ENCODE measurements at regions not wholly inside any gene's neighbourhood (a gene's known extent, or its start where the extent isn't known, plus 50 kb on each side); places are given as distances from the start of the nearest gene placed in this dataset.

DNA sequence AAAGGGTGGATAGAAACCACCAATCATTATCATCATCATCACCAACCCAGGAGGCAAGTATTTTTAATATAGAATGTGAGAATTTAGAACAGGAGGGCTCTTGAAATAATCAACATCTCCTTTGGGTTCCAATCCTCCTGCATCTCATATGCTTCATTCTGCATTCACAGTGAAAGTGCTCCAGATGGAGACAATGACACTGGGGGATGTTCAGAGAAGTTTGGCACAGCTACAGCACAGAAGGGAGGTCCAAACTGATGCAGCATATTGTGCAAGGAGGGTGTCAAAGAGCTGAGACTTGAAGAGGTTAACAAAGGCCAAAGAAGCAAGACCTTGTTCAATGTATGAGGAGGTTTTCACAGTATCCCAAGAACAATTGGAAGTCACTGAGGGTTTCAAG, 767.1 kb downstream of the NTRK3 start:
- no peaks in the 10 kb centered on the region for H3K27me3 ChIP-seq (ENCODE audit: control insufficient read depth in 3 of 3, insufficient read depth in 3 of 3, low read depth in 1 of 3, low read length in 3 of 3)
- H3K36me3 ChIP-seq (replicated peaks in 1 of 2; ENCODE audit: control insufficient read depth in 2 of 2, insufficient read depth in 2 of 2, low read length in 2 of 2): no peaks in the 10 kb centered on the region
- H3K4me1 ChIP-seq (ENCODE audit: control insufficient read depth in 2 of 2, insufficient read depth in 1 of 2, low read depth in 1 of 2, low read length in 2 of 2): no peaks in the 10 kb centered on the region
- no peak overlapping the region for H3K4me2 ChIP-seq (ENCODE audit: insufficient read depth, low read length, poor library complexity, severe bottlenecking)
- DNase-seq (ENCODE audit: low spot score): no peak
- no peak overlapping the region for H3K14ac ChIP-seq (ENCODE audit: low read length)
- no peak overlapping the region for H2BK15ac ChIP-seq (ENCODE audit: low read length)
- H3K4me3 ChIP-seq (ENCODE audit: low read length in 2 of 2): no peak overlapping the region
- H4K8ac ChIP-seq (ENCODE audit: low read depth, low read length): no peak overlapping the region
- no peak overlapping the region for H2BK120ac ChIP-seq (ENCODE audit: low read depth, low read length)
- no peak overlapping the region for H3K4ac ChIP-seq (ENCODE audit: low read length)
- no peak overlapping the region for H2AK5ac ChIP-seq (ENCODE audit: low read depth, low read length)
- no peak overlapping the region for H3K18ac ChIP-seq (ENCODE audit: low read length)
- H3K9me3 ChIP-seq (replicated peaks in 1 of 2; ENCODE audit: control insufficient read depth in 2 of 2, insufficient read depth in 1 of 2, low read depth in 1 of 2, low read length in 2 of 2): peaks cover 0 to 1% of the 10 kb centered on the region in 2 donors
- H2BK12ac ChIP-seq (ENCODE audit: low read length): no peak overlapping the region
- H3K27ac ChIP-seq (replicated peaks; ENCODE audit: low read length): no peak overlapping the region
- no peak overlapping the region for H3K9ac ChIP-seq (ENCODE audit: low read depth, low read length, poor library complexity)
- H2AFZ ChIP-seq (ENCODE audit: low read length): no peak overlapping the region
- no peak overlapping the region for H4K91ac ChIP-seq (ENCODE audit: low read depth, low read length, poor library complexity)
- no peak overlapping the region for H3K23ac ChIP-seq (ENCODE audit: low read depth, low read length, poor library complexity)
- no peaks in the 10 kb centered on the region for H3K79me1 ChIP-seq (ENCODE audit: low read depth, low read length)
- no peak overlapping the region for H2BK5ac ChIP-seq (ENCODE audit: low read length)

DNA sequence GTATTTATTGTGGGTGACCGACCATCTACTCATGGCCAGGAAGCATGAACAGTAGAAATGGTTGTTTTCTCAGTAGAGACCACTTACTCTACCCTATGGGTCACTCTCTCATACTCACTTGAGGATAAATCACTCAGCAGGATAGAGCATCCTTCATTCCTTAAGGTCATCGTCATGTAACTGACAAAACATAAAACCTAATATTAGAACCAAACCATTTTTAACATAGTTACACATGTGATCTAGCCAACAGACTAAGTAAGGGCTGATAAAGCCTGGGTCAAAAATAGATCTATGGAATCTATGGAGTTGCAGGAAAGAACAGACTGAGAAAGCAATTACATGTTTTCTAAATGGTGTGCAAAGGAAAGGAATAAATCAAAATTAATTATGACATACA, 769.1 kb downstream of the NTRK3 start:
- no peak overlapping the region for H3K4me2 ChIP-seq (ENCODE audit: insufficient read depth, low read length, poor library complexity, severe bottlenecking)
- H3K14ac ChIP-seq (ENCODE audit: low read length): no peak overlapping the region
- no peak overlapping the region for H4K8ac ChIP-seq (ENCODE audit: low read depth, low read length)
- WGBS, 2 donors (ENCODE audit: extremely low coverage in 2 of 2, insufficient read length in 2 of 2, insufficient replicate concordance in 1 of 2): no CpG with 5 or more reads among the region's 2 CpGs
- H2BK5ac ChIP-seq (ENCODE audit: low read length): no peak overlapping the region
- H3K4me1 ChIP-seq (ENCODE audit: control insufficient read depth in 2 of 2, insufficient read depth in 1 of 2, low read depth in 1 of 2, low read length in 2 of 2): no peaks in the 10 kb centered on the region
- H2BK12ac ChIP-seq (ENCODE audit: low read length): no peak overlapping the region
- no peak overlapping the region for H3K9ac ChIP-seq (ENCODE audit: low read depth, low read length, poor library complexity)
- no peak overlapping the region for H3K23ac ChIP-seq (ENCODE audit: low read depth, low read length, poor library complexity)
- H3K18ac ChIP-seq (ENCODE audit: low read length): no peak overlapping the region
- DNase-seq (ENCODE audit: low spot score): no peak
- no peak overlapping the region for H4K91ac ChIP-seq (ENCODE audit: low read depth, low read length, poor library complexity)
- no peak overlapping the region for H2BK15ac ChIP-seq (ENCODE audit: low read length)
- no peak overlapping the region for H2AFZ ChIP-seq (ENCODE audit: low read length)
- no peak overlapping the region for H3K4ac ChIP-seq (ENCODE audit: low read length)
- H3K4me3 ChIP-seq (ENCODE audit: low read length in 2 of 2): no peak overlapping the region
- no peaks in the 10 kb centered on the region for H3K36me3 ChIP-seq (replicated peaks in 1 of 2; ENCODE audit: control insufficient read depth in 2 of 2, insufficient read depth in 2 of 2, low read length in 2 of 2)
- no peaks in the 10 kb centered on the region for H3K27me3 ChIP-seq (ENCODE audit: control insufficient read depth in 3 of 3, insufficient read depth in 3 of 3, low read depth in 1 of 3, low read length in 3 of 3)
- no peak overlapping the region for H2BK120ac ChIP-seq (ENCODE audit: low read depth, low read length)
- H3K79me1 ChIP-seq (ENCODE audit: low read depth, low read length): no peaks in the 10 kb centered on the region
- H2AK5ac ChIP-seq (ENCODE audit: low read depth, low read length): no peak overlapping the region
- H3K27ac ChIP-seq (replicated peaks; ENCODE audit: low read length): no peak overlapping the region
- no peaks in the 10 kb centered on the region for H3K9me3 ChIP-seq (replicated peaks in 1 of 2; ENCODE audit: control insufficient read depth in 2 of 2, insufficient read depth in 1 of 2, low read depth in 1 of 2, low read length in 2 of 2)

DNA sequence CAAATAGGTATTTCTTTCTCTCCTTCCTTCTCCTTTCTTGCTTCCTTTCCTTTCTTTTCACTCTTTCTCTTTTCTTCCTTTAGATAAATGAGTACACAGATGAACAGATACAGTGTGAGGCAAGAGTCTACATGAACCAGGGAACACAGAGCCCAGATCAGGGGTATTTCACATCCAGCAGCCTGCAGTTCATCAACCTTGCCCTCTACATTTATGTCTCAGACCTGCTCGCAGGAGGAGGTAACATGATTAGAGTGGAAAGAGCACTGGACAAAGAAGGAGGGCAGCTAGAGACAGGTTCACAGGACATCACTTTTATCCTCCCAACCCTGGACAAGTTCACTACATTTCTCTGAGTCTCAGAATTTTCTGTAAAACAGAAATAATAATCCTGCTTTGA, 773.1 kb downstream of the NTRK3 start:
- H2BK12ac ChIP-seq (ENCODE audit: low read length): no peak overlapping the region
- no peaks in the 10 kb centered on the region for H3K79me1 ChIP-seq (ENCODE audit: low read depth, low read length)
- no peak overlapping the region for H3K9ac ChIP-seq (ENCODE audit: low read depth, low read length, poor library complexity)
- H2AFZ ChIP-seq (ENCODE audit: low read length): no peak overlapping the region
- no peaks in the 10 kb centered on the region for H3K9me3 ChIP-seq (replicated peaks in 1 of 2; ENCODE audit: control insufficient read depth in 2 of 2, insufficient read depth in 1 of 2, low read depth in 1 of 2, low read length in 2 of 2)
- no CpG with 5 or more reads among the region's 1 CpG for WGBS, 2 donors (ENCODE audit: extremely low coverage in 2 of 2, insufficient read length in 2 of 2, insufficient replicate concordance in 1 of 2)
- H3K27ac ChIP-seq (replicated peaks; ENCODE audit: low read length): no peak overlapping the region
- H2AK5ac ChIP-seq (ENCODE audit: low read depth, low read length): no peak overlapping the region
- H3K14ac ChIP-seq (ENCODE audit: low read length): no peak overlapping the region
- no peak overlapping the region for H2BK15ac ChIP-seq (ENCODE audit: low read length)
- H3K23ac ChIP-seq (ENCODE audit: low read depth, low read length, poor library complexity): no peak overlapping the region
- no peak overlapping the region for H4K8ac ChIP-seq (ENCODE audit: low read depth, low read length)
- H4K91ac ChIP-seq (ENCODE audit: low read depth, low read length, poor library complexity): no peak overlapping the region
- H3K27me3 ChIP-seq (ENCODE audit: control insufficient read depth in 3 of 3, insufficient read depth in 3 of 3, low read depth in 1 of 3, low read length in 3 of 3): no peaks in the 10 kb centered on the region
- no peak overlapping the region for H3K4me3 ChIP-seq (ENCODE audit: low read length in 2 of 2)
- no peak overlapping the region for H2BK120ac ChIP-seq (ENCODE audit: low read depth, low read length)
- no peaks in the 10 kb centered on the region for H3K36me3 ChIP-seq (replicated peaks in 1 of 2; ENCODE audit: control insufficient read depth in 2 of 2, insufficient read depth in 2 of 2, low read length in 2 of 2)
- no peak for DNase-seq (ENCODE audit: low spot score)
- H3K4me1 ChIP-seq (ENCODE audit: control insufficient read depth in 2 of 2, insufficient read depth in 1 of 2, low read depth in 1 of 2, low read length in 2 of 2): no peaks in the 10 kb centered on the region
- H3K18ac ChIP-seq (ENCODE audit: low read length): no peak overlapping the region
- no peak overlapping the region for H3K4me2 ChIP-seq (ENCODE audit: insufficient read depth, low read length, poor library complexity, severe bottlenecking)
- H2BK5ac ChIP-seq (ENCODE audit: low read length): no peak overlapping the region
- H3K4ac ChIP-seq (ENCODE audit: low read length): no peak overlapping the region

DNA sequence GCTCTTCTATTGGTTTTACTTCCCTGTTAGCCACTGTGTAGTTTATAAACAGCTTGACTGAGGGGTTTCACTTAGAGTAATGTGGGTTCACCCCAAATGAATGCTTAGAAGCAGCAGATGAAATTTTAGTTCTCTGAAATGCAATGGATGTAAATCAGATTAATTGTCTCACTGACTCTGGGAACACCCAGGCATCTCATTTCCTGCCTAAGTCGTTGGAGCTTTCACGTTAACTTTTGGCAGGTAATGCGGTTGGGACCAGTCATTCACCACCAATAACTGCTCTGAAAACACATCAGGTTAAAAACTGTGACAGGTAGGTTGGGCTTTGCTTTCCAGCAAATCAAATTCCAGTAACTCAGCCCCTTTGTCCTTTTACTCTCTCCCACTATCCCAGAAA, 775.4 kb downstream of the NTRK3 start:
- no peak overlapping the region for H3K4me2 ChIP-seq (ENCODE audit: insufficient read depth, low read length, poor library complexity, severe bottlenecking)
- no peaks in the 10 kb centered on the region for H3K27me3 ChIP-seq (ENCODE audit: control insufficient read depth in 3 of 3, insufficient read depth in 3 of 3, low read depth in 1 of 3, low read length in 3 of 3)
- H3K14ac ChIP-seq (ENCODE audit: low read length): no peak overlapping the region
- H2BK120ac ChIP-seq (ENCODE audit: low read depth, low read length): no peak overlapping the region
- H2BK5ac ChIP-seq (ENCODE audit: low read length): no peak overlapping the region
- H3K18ac ChIP-seq (ENCODE audit: low read length): no peak overlapping the region
- no peak overlapping the region for H2AK5ac ChIP-seq (ENCODE audit: low read depth, low read length)
- DNase-seq (ENCODE audit: low spot score): no peak
- no peak overlapping the region for H4K91ac ChIP-seq (ENCODE audit: low read depth, low read length, poor library complexity)
- H3K9me3 ChIP-seq (replicated peaks in 1 of 2; ENCODE audit: control insufficient read depth in 2 of 2, insufficient read depth in 1 of 2, low read depth in 1 of 2, low read length in 2 of 2): no peaks in the 10 kb centered on the region
- H3K4ac ChIP-seq (ENCODE audit: low read length): no peak overlapping the region
- no peak overlapping the region for H3K27ac ChIP-seq (replicated peaks; ENCODE audit: low read length)
- no peaks in the 10 kb centered on the region for H3K79me1 ChIP-seq (ENCODE audit: low read depth, low read length)
- no CpG with 5 or more reads among the region's 3 CpGs for WGBS, 2 donors (ENCODE audit: extremely low coverage in 2 of 2, insufficient read length in 2 of 2, insufficient replicate concordance in 1 of 2)
- no peak overlapping the region for H2BK15ac ChIP-seq (ENCODE audit: low read length)
- H2BK12ac ChIP-seq (ENCODE audit: low read length): no peak overlapping the region
- no peak overlapping the region for H2AFZ ChIP-seq (ENCODE audit: low read length)
- H3K4me3 ChIP-seq (ENCODE audit: low read length in 2 of 2): no peak overlapping the region
- no peak overlapping the region for H4K8ac ChIP-seq (ENCODE audit: low read depth, low read length)
- no peaks in the 10 kb centered on the region for H3K36me3 ChIP-seq (replicated peaks in 1 of 2; ENCODE audit: control insufficient read depth in 2 of 2, insufficient read depth in 2 of 2, low read length in 2 of 2)
- no peak overlapping the region for H3K9ac ChIP-seq (ENCODE audit: low read depth, low read length, poor library complexity)
- H3K23ac ChIP-seq (ENCODE audit: low read depth, low read length, poor library complexity): no peak overlapping the region
- peaks cover 4 to 7% of the 10 kb centered on the region in 2 donors for H3K4me1 ChIP-seq (ENCODE audit: control insufficient read depth in 2 of 2, insufficient read depth in 1 of 2, low read depth in 1 of 2, low read length in 2 of 2)

All from neuronal stem cell (in vitro differentiated cells).